Lung microvascular endothelial cell (primary cell): ENCODE measurements at regions not wholly inside any gene's neighbourhood (a gene's known extent, or its start where the extent isn't known, plus 50 kb on each side); places are given as distances from the start of the nearest gene placed in this dataset.
"Not testable (repeated sequence)": the region's sequence is repeated elsewhere in the genome, so short reads cannot be mapped to it uniquely, and the experiment has no call there.

Experiments used
- DNase-seq, 2 donors: peaks; one replicate each; pipeline versions ENCODE4 v3.0.0 to v3.0.0-alpha.2; 2010; ENCODE audit warnings: low read depth in 2 of 2

DNA sequence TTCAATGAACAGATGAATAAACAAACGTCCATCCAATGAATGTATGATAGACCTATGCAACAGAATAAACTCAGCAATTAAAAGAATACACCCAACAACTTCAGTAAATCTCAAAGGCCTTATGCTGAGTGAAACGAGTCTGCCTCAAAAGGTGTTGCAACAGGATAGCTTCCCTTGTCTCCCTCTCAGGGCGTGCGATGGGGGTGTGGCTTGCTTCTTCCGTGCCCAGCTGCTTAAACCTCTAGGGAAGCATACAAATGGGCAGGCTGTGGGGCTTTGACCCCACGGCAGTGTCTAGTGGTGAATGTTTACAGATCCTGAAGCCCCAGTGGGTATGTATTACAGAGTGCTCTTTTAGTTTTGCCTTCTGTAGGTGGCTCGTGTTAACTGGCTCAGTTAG, 87.0 kb upstream of the CCL21 start:
- no peak for DNase-seq

DNA sequence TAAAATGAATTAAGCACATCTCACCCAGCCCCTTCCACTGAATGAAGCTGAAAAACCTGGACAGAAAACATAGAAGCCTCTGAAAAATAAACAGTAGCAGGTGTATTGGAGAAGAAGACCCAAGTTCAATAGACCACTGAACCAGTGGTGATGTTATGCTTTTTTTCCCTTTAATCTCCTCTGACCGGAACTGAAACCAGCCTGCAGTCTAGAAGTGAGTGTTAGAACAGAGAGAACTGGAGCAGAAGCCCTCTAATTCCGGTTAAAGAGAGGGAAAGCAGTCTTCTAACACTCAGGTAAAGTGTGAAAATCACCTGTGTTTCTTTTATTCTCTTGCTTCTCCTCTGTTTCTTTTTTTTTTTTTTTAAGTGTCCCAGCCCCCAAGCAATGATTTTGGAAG, 83.5 kb upstream of the CCL21 start:
- no peak for DNase-seq

DNA sequence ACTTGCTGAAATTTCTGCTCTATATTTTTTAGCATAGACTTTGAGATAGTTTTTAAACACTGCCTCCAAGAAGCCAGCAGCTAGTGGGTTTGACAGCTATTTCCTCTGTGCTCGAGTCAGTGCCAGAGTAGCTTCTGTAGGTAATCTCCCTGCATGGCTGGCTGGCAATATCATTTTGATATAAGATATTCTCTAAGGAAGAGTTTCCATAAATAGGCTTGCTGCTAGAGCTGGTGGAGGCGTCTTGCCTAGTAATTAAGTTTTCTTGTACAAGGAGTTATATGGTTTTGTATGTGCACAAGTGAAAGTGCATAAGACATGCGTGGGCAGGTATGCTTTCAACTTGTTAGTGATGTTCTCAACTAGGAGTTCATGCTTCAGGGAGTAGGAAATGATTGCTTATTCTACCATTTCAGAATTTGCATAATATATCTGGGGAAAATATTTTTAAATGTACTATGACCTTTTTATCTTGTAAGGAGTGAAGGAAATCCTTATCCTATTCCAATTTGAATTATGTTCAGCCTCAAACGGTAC, 74.1 kb upstream of the CCL21 start:
- DNase-seq = no peak

DNA sequence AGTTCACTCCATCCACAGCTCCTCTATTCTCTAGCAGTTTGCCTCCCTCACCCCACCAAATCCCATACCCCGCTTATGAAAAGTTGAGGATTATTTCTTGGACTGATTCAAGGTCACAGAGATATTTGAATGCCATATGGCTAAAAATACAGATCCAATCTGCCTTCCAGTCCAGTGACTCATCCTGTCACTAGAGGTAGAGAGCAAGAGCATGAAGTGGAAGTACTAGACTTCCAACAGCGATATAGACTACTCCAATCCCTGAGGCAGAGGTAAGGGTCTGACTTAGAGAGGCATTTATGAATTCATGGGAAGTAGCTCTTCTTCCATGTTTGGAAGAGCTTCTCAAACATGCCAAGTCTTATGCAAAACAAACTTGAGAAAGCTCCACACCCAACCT, 72.4 kb upstream of the CCL21 start:
- no peak for DNase-seq

DNA sequence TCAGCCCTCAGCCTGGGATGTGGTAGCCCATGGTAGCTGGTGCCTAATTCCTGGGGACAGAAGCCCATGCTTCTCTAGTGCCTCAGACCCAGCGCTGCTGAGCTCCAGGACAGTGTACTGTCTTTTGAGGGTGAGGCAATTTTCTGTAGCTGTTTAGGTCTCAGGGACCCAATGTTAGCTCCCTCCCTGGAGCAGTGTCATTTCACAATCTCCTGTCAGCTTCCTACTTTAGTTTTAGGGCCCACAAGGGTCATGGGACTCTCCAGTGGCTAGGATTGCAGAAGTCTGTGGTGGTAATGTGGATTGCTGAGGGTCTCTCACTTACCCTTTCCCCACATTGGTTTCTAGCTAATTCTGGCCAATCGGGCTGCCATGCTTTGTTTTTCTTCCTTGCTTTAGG, 67.7 kb upstream of the CCL21 start:
- no peak for DNase-seq

DNA sequence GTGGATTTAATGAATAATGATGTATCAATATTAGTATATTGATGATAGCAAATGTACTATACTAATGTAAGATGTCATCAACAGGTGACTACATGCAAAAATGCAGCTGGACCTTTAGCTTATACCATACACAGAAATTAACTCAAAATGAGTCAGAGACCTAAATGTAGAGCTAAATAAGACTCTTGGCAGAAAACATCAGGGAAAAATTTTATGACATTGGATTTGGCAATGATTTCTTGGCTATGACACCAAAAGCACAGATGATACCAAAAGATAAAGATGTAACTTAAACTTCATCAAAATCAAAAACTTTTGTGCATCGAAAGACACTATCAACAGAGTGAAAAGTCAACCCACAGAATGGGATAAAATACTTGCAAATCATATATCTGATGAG, 64.0 kb upstream of the CCL21 start:
- DNase-seq = no peak

DNA sequence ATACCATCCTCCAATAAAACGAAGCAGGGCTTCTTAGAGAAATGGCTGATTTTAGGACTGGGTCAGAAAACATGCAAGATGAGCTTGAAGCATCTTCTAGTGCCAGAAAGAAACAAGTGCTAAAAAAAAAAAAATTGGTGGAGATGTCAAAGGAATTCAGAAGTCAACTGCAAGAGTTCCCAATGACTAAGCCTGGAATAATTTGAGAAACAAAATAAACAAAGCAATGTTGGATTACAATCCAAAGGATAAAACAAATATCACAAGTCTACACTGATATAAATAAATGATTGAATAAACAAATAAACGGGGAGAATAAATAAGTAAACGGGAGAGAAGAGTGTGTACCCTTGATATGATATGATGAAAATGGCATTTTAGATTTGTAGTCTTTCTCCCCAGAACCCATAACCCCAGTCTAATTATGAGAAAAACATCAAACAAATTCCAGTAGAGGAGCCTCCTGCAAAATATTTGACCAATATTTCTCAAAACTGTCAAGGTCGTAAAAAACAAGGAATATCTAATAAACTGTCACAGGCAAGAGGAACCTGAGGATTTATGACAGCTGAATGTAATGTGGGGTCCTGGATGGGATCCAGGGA, 63.5 kb upstream of the CCL21 start:
- DNase-seq = no peak

DNA sequence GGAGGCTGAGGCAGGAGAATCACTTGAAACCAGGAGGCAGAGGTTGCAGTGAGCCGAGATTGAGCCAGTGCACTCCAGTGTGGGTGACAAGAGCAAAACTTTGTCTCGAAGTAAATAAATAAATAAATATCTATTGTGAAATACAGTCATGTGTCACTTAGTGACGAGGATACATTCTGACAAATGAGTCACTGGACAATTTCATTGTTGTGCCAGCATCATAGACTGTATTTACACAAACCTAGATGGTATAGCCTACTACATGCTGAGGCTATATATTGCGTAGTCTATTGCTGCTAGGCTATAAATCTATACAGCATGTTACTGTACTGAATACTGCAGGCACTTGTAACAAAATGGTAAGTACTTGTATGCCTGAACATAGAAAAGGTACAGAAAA, 61.1 kb upstream of the CCL21 start:
- no peak for DNase-seq

DNA sequence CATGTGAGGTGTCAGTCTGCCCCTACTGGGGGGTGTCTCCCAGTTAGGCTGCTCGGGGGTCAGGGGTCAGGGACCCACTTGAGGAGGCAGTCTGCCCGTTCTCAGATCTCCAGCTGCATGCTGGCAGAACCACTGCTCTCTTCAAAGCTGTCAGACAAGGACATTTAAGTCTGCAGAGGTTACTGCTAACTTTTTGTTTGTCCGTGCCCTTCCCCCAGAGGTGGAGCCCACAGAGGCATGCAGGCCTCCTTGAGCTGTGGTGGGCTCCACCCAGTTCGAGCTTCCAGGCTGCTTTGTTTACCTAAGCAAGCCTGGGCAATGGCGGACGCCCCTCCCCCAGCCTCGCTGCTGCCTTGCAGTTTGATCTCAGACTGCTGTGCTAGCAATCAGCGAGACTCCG, 57.2 kb upstream of the CCL21 start:
- not testable (repeated sequence) for DNase-seq

DNA sequence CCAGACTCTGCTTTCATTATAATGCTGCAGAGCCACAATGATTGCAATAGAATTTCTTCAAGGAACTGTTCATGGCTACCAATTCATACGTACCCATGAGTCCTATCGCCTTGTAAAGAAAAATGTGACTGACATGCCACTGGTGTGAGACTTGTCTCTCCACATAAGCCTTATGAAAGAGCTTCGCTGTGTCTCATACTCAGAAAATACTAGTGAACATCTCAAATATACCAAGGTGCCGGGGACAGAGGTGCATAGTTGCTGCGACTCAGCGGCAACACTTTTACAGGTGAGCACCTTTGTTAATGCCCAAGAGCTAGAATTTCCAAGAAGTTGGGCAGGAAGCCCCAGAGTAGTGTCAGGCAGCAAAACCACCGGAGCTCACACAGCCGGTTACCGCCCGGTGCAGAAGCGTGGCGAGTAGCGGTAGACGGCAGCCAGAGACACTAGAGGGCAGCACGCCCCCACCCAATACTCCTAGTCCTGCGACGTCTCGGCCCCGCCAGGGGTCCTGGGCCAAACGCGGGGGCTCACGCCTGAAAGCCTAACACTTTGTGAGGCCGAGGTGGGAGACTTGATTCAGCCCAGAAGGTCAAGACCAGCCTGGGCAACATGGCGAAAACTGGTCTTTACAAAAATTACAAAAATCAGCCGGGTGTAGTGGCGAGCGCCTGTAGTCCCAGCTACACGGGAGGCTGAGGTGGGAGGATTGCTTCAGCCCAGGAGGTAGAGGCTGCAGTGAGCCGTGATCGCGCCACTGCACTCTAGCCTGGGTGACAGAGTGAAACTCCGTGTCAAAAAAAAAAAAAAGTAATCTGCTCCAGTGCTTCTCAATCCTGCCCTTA, 50.5 kb upstream of the CCL21 start:
- DNase-seq = peak; percentile 28 to 60
